ENCODE measurements at regions not wholly inside any gene's neighbourhood (a gene's known extent, or its start where the extent isn't known, plus 50 kb on each side); places are given as distances from the start of the nearest gene placed in this dataset.

GRCh38 chr9:22582221-22582620, 135.6 kb downstream of the DMRTA1 start:
- Histone ChIP-seq H3K4me2 (ENCODE audit: low read length) (no peak overlapping the region), H3F3A (ENCODE audit: insufficient read depth, low read length, poor library complexity, severe bottlenecking) (no peaks in the 10 kb centered on the region), H3K9me2 (ENCODE audit: insufficient read depth, low read length) (no peaks in the 10 kb centered on the region), H2AFZ (ENCODE audit: low read depth, low read length) (no peak overlapping the region), H3K9me3 (ENCODE audit: low read length) (peaks cover 6% of the 10 kb centered on the region), H3K9ac (ENCODE audit: low read length) (no peak overlapping the region), H3K27ac (ENCODE audit: low read length) (no peak overlapping the region), H3K79me2 (replicated peaks; ENCODE audit: insufficient read depth, low read length) (no peaks in the 10 kb centered on the region), H3K27me3 (ENCODE audit: insufficient read depth, low read depth, low read length) (no peaks in the 10 kb centered on the region), H4K20me1 (ENCODE audit: insufficient read depth) (no peaks in the 10 kb centered on the region), H3K4me3 (ENCODE audit: low read length) (no peak overlapping the region), H3K36me3 (ENCODE audit: insufficient read depth, low read length) (no peaks in the 10 kb centered on the region)
- TF ChIP-seq, protein P1, sequence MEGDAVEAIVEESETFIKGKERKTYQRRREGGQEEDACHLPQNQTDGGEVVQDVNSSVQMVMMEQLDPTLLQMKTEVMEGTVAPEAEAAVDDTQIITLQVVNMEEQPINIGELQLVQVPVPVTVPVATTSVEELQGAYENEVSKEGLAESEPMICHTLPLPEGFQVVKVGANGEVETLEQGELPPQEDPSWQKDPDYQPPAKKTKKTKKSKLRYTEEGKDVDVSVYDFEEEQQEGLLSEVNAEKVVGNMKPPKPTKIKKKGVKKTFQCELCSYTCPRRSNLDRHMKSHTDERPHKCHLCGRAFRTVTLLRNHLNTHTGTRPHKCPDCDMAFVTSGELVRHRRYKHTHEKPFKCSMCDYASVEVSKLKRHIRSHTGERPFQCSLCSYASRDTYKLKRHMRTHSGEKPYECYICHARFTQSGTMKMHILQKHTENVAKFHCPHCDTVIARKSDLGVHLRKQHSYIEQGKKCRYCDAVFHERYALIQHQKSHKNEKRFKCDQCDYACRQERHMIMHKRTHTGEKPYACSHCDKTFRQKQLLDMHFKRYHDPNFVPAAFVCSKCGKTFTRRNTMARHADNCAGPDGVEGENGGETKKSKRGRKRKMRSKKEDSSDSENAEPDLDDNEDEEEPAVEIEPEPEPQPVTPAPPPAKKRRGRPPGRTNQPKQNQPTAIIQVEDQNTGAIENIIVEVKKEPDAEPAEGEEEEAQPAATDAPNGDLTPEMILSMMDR (IDR thresholded peaks at IDR 0.05; ENCODE audit: poor library complexity, severe bottlenecking): no peak
- no peak for TF ChIP-seq MXI1 (conservative IDR thresholded peaks at IDR 0.05; ENCODE audit: poor library complexity, severe bottlenecking)
- no peak for TF ChIP-seq RAD21 (conservative IDR thresholded peaks at IDR 0.05)
- no peak for TF ChIP-seq TAF1 (IDR thresholded peaks at IDR 0.05; ENCODE audit: low read depth)
- TF ChIP-seq SMC3 (conservative IDR thresholded peaks at IDR 0.05; ENCODE audit: poor library complexity): no peak
- no peak for TF ChIP-seq EZH2 (IDR thresholded peaks at IDR 0.05; ENCODE audit: borderline replicate concordance, insufficient read depth, low read length, poor library complexity, severe bottlenecking)
- TF ChIP-seq POLR2AphosphoS5 (IDR thresholded peaks at IDR 0.05): no peak
- TF ChIP-seq, protein P2, sequence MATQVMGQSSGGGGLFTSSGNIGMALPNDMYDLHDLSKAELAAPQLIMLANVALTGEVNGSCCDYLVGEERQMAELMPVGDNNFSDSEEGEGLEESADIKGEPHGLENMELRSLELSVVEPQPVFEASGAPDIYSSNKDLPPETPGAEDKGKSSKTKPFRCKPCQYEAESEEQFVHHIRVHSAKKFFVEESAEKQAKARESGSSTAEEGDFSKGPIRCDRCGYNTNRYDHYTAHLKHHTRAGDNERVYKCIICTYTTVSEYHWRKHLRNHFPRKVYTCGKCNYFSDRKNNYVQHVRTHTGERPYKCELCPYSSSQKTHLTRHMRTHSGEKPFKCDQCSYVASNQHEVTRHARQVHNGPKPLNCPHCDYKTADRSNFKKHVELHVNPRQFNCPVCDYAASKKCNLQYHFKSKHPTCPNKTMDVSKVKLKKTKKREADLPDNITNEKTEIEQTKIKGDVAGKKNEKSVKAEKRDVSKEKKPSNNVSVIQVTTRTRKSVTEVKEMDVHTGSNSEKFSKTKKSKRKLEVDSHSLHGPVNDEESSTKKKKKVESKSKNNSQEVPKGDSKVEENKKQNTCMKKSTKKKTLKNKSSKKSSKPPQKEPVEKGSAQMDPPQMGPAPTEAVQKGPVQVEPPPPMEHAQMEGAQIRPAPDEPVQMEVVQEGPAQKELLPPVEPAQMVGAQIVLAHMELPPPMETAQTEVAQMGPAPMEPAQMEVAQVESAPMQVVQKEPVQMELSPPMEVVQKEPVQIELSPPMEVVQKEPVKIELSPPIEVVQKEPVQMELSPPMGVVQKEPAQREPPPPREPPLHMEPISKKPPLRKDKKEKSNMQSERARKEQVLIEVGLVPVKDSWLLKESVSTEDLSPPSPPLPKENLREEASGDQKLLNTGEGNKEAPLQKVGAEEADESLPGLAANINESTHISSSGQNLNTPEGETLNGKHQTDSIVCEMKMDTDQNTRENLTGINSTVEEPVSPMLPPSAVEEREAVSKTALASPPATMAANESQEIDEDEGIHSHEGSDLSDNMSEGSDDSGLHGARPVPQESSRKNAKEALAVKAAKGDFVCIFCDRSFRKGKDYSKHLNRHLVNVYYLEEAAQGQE (IDR thresholded peaks at IDR 0.05; ENCODE audit: borderline replicate concordance): no peak
- no peak for TF ChIP-seq EP300 (conservative IDR thresholded peaks at IDR 0.05; ENCODE audit: poor library complexity, severe bottlenecking)

DNA sequence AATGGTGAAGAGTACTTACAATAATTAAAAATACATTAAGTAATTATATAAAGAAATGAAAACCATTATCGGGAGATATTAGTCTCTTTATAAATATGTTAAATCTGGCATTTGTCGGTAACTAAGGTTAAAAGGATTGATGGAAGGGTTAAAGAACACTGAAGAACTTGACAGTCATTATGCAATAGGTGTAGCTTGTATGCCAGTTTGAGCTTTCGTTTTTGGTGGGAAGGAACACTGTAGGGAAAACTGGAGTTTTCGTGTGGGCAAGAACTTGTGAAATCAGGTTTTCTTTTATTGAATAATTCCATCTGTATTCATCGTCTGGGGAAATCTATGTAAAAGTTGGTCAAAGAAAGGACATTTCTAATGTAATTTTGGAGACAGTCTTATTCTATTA, 142.3 kb downstream of the DMRTA1 start:
- Histone ChIP-seq H3K4me3 (ENCODE audit: low read length) (no peak overlapping the region), H3K79me2 (replicated peaks; ENCODE audit: insufficient read depth, low read length) (no peaks in the 10 kb centered on the region), H3K4me2 (ENCODE audit: low read length) (no peak overlapping the region), H2AFZ (ENCODE audit: low read depth, low read length) (no peak overlapping the region), H3K27ac (ENCODE audit: low read length) (no peak overlapping the region), H3K9me3 (ENCODE audit: low read length) (no peaks in the 10 kb centered on the region), H3K9me2 (ENCODE audit: insufficient read depth, low read length) (no peaks in the 10 kb centered on the region), H3K36me3 (ENCODE audit: insufficient read depth, low read length) (no peaks in the 10 kb centered on the region), H3K9ac (ENCODE audit: low read length) (no peak overlapping the region), H4K20me1 (ENCODE audit: insufficient read depth) (no peaks in the 10 kb centered on the region), H3K27me3 (ENCODE audit: insufficient read depth, low read depth, low read length) (no peaks in the 10 kb centered on the region), H3F3A (ENCODE audit: insufficient read depth, low read length, poor library complexity, severe bottlenecking) (no peaks in the 10 kb centered on the region)
- TF ChIP-seq POLR2AphosphoS5 (IDR thresholded peaks at IDR 0.05): no peak
- TF ChIP-seq, protein P1 (IDR thresholded peaks at IDR 0.05; ENCODE audit: poor library complexity, severe bottlenecking): no peak
- TF ChIP-seq MXI1 (conservative IDR thresholded peaks at IDR 0.05; ENCODE audit: poor library complexity, severe bottlenecking): no peak
- TF ChIP-seq SMC3 (conservative IDR thresholded peaks at IDR 0.05; ENCODE audit: poor library complexity): no peak
- no peak for TF ChIP-seq TAF1 (IDR thresholded peaks at IDR 0.05; ENCODE audit: low read depth)
- TF ChIP-seq, protein P2 (IDR thresholded peaks at IDR 0.05; ENCODE audit: borderline replicate concordance): no peak
- TF ChIP-seq EZH2 (IDR thresholded peaks at IDR 0.05; ENCODE audit: borderline replicate concordance, insufficient read depth, low read length, poor library complexity, severe bottlenecking): no peak
- no peak for TF ChIP-seq RAD21 (conservative IDR thresholded peaks at IDR 0.05)
- TF ChIP-seq EP300 (conservative IDR thresholded peaks at IDR 0.05; ENCODE audit: poor library complexity, severe bottlenecking): no peak
